GM12891 (cell line): ENCODE measurements at regions not wholly inside any gene's neighbourhood (a gene's known extent, or its start where the extent isn't known, plus 50 kb on each side); places are given as distances from the start of the nearest gene placed in this dataset.

ENCODE experiments used
- PAX5 ChIP-seq: IDR thresholded peaks from 2 replicates; pipeline ENCODE4 v1.6.1; 2011; ENCODE audit warnings: low read length, moderate library complexity, mild to moderate bottlenecking; ENCODE audit not compliant: insufficient read depth, severe bottlenecking
- POLR2A ChIP-seq: IDR thresholded peaks from 2 replicates; pipeline ENCODE4 v1.6.1; 2011; ENCODE audit warnings: low read depth, low read length, control low read depth
- POLR2AphosphoS5 ChIP-seq: IDR thresholded peaks from 2 replicates; pipeline ENCODE4 v1.6.1; 2011; ENCODE audit warnings: low read depth, low read length, control low read depth
- POU2F2 ChIP-seq: IDR thresholded peaks from 2 replicates; pipeline ENCODE4 v1.6.1; 2011; ENCODE audit warnings: low read depth, mild to moderate bottlenecking, control low read depth, low read length, moderate library complexity
- SPI1 ChIP-seq: IDR thresholded peaks from 2 replicates; pipeline ENCODE4 v1.6.1; 2011; ENCODE audit warnings: low read depth, low read length, control low read depth
- TAF1 ChIP-seq: IDR thresholded peaks from 2 replicates; pipeline ENCODE4 v1.6.1; 2011; ENCODE audit warnings: low read depth, low read length, control low read depth

DNA sequence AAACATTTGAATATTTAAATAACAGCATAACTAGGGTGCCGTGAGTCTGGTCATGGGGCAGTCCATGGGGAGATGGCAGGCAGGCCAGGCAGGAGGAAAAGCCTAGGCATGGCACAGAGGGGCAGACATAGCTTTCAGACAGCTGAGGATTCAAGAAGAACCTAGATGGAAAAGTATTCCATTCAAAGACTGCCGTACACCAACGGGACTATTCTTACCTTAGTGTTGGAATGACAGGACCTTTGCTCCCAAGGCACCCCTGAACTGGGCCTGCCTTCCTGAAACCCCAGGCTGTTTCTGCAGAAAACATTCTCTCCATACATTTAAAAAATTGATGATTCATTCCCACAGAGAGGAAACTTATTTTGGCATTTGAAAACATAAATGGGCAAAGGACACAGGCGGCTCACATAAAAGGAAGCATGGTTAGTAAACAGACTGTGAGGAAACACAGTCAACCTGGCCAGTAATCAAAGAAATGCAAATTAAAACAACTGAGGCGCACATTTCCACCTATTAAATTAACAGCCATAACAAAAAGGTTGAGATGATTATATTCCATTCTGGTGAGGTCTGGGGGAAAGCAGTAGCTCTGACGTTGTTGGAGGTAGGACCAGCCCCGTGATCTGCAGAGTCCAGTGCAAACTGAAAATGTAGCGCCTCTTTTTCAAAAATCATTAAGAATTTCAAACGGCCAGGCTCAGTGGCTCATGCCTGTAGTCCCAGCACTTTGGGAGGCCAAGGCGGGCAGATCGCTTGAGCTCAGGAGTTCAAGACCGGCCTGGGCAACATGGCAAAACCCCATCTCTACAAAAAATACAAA is 71.3 kb upstream of the SMAD3 start:
- TF ChIP-seq POLR2A (no peak), SPI1 (no peak), POLR2AphosphoS5 (no peak), PAX5 (no peak), TAF1 (no peak), POU2F2 (no peak)
